Motor neuron (in vitro differentiated cells): ENCODE measurements at regions not wholly inside any gene's neighbourhood (a gene's known extent, or its start where the extent isn't known, plus 50 kb on each side); places are given as distances from the start of the nearest gene placed in this dataset.
"Not testable (repeated sequence)": the region's sequence is repeated elsewhere in the genome, so short reads cannot be mapped to it uniquely, and the experiment has no call there.

Experiments used
- ATAC-seq, 8 experiments: fragments of 200-7000 bp; cut with Tn5 transposase; replicated peaks in 6 of 8; 2 replicates each; pipeline ENCODE4 v1.8.0; 2021; ENCODE audit warnings: mild to moderate bottlenecking in 8 of 8, moderate library complexity in 8 of 8
- H3K27ac ChIP-seq, 2 donors: fragments of 250-450 bp; sonication (Bioruptor Pico); 2 replicates each; pipeline ENCODE4 v1.9.0; 2021; ENCODE audit warnings: antibody characterized with exemption in 2 of 2, mild to moderate bottlenecking in 2 of 2, moderate library complexity in 1 of 2
- H3K4me1 ChIP-seq, 2 donors: fragments of 250-450 bp; sonication (Bioruptor Pico); replicated peaks in 1 of 2; 2 replicates each; pipeline ENCODE4 v1.6.1; 2021; ENCODE audit warnings: antibody characterized with exemption in 2 of 2, mild to moderate bottlenecking in 2 of 2, moderate library complexity in 1 of 2
- H3K4me3 ChIP-seq, 5 donors: fragments of 250-450 bp; sonication (Bioruptor Pico); 2 replicates each; pipeline ENCODE4 v1.9.0; 2021; ENCODE audit warnings: antibody characterized with exemption in 5 of 5, mild to moderate bottlenecking in 5 of 5, moderate library complexity in 4 of 5
- WGBS, 10 experiments: fragments of 450-650 bp; shearing (Covaris generic); methylation state at CpG; one replicate each; pipeline ENCODE4 v1.0.0; 2022; 5-methylcytosine and 5-hydroxymethylcytosine counted together
- in situ Hi-C, 9 experiments: fragments of 400-800 bp; cut with MboI; loops; one replicate each; pipeline ENCODE4 v1.15.0; 2021; ENCODE audit warnings: low sequenced_read_pairs in 9 of 9, low pct_unique_long_range_greater_than_20kb in 2 of 9; ENCODE audit not compliant: unreplicated experiment in 9 of 9

GRCh38 chr6:78694628-78695027, 172.7 kb upstream of the IRAK1BP1 start:
- in situ Hi-C loops, H3K4me1 ChIP-seq, H3K27ac ChIP-seq, ATAC-seq, H3K4me3 ChIP-seq: not testable (repeated sequence)
- 11 to 100% (median 50%) methylated on average over 2 to 4 of the region's 10 CpGs; no CpG with 5 or more reads in 5 of the 10 experiments for WGBS, 10 experiments

- ATAC-seq = peak in 4 of 8 experiments; percentile 35 to 57 (median 49)
- WGBS, 10 experiments = 36 to 100% (median 75%) methylated on average over 1 of the region's 1 CpG; no CpG with 5 or more reads in 4 of the 10 experiments
- Histone ChIP-seq H3K4me3 (no peak overlapping the region), H3K4me1 (no peaks in the 10 kb centered on the region), H3K27ac (no peak overlapping the region)
- in situ Hi-C loops = no loop called here
Observed at GRCh38 chr6:78700991-78701390, 166.4 kb upstream of the IRAK1BP1 start.

- 18 to 100% (median 83%) methylated on average over 1 to 2 of the region's 2 CpGs for WGBS, 10 experiments
- H3K4me1 ChIP-seq = no peaks in the 10 kb centered on the region
- no peak overlapping the region for H3K27ac ChIP-seq
- no peak overlapping the region for H3K4me3 ChIP-seq
- peak in 3 of 8 experiments; percentile 17 to 65 (median 23) for ATAC-seq
- in situ Hi-C loops = no loop called here
Observed at GRCh38 chr6:78701407-78701806, 165.9 kb upstream of the IRAK1BP1 start.

- H3K4me1 ChIP-seq = no peaks in the 10 kb centered on the region
- WGBS, 10 experiments = 27 to 100% (median 81%) methylated on average over 1 to 3 of the region's 3 CpGs
- in situ Hi-C loops = no loop called here
Observed at GRCh38 chr6:78709021-78709420, 158.3 kb upstream of the IRAK1BP1 start.

GRCh38 chr6:78713564-78713963, 153.8 kb upstream of the IRAK1BP1 start:
- Histone ChIP-seq H3K4me3 (no peak overlapping the region), H3K4me1 (no peaks in the 10 kb centered on the region), H3K27ac (no peak overlapping the region)
- whole genome bisulfite sequencing, 10 experiments = 0 to 100% (median 58%) methylated on average over 1 to 4 of the region's 4 CpGs
- in situ Hi-C loops = no loop called here
- ATAC-seq = no peak

More at GRCh38 chr6:78709021-78709420, 158.3 kb upstream of the IRAK1BP1 start:
- peak in 2 of 8 experiments; percentile 35 to 62 for ATAC-seq
- H3K27ac ChIP-seq = no peak overlapping the region
- no peak overlapping the region for H3K4me3 ChIP-seq

GRCh38 chr6:78744144-78744543, 123.2 kb upstream of the IRAK1BP1 start:
- in situ Hi-C loops = no loop called here
- no peak for ATAC-seq
- Histone ChIP-seq H3K27ac (no peak overlapping the region), H3K4me1 (no peaks in the 10 kb centered on the region), H3K4me3 (no peak overlapping the region)

GRCh38 chr6:78746457-78746856, 120.9 kb upstream of the IRAK1BP1 start:
- H3K4me1 ChIP-seq = no peaks in the 10 kb centered on the region
- peak in 2 of 8 experiments; percentile 40 to 51 for ATAC-seq
- WGBS, 10 experiments = 0 to 95% (median 85%) methylated on average over 2 of the region's 2 CpGs; no CpG with 5 or more reads in 1 of the 10 experiments

GRCh38 chr6:78749326-78749725, 118.0 kb upstream of the IRAK1BP1 start:
- Histone ChIP-seq H3K4me3 (no peak overlapping the region), H3K27ac (no peak overlapping the region), H3K4me1 (no peaks in the 10 kb centered on the region)
- peak in 2 of 8 experiments; percentile 83 to 88 for ATAC-seq
- in situ Hi-C loops = no loop called here

More at GRCh38 chr6:78746457-78746856, 120.9 kb upstream of the IRAK1BP1 start:
- Histone ChIP-seq H3K4me3 (no peak overlapping the region), H3K27ac (no peak overlapping the region)
- in situ Hi-C loops = no loop called here

GRCh38 chr6:78758297-78758798, 109.0 kb upstream of the IRAK1BP1 start:
- in situ Hi-C loops, ATAC-seq, H3K4me1 ChIP-seq, H3K27ac ChIP-seq, H3K4me3 ChIP-seq: not testable (repeated sequence)
- WGBS, 10 experiments = 20 to 80% (median 40%) methylated on average over 1 to 6 of the region's 13 CpGs; no CpG with 5 or more reads in 6 of the 10 experiments

- Histone ChIP-seq H3K4me3 (no peak overlapping the region), H3K27ac (no peak overlapping the region), H3K4me1 (peaks cover 0 to 3% of the 10 kb centered on the region in 2 donors)
- in situ Hi-C loops = no loop called here
- ATAC-seq = no peak
Observed at GRCh38 chr6:78768271-78768670, 99.1 kb upstream of the IRAK1BP1 start.

GRCh38 chr6:78770765-78771164, 96.6 kb upstream of the IRAK1BP1 start:
- in situ Hi-C loops = no loop called here
- Histone ChIP-seq H3K4me3 (no peak overlapping the region), H3K27ac (no peak overlapping the region), H3K4me1 (peaks cover 0 to 3% of the 10 kb centered on the region in 2 donors)
- 20 to 100% (median 68%) methylated on average over 2 to 5 of the region's 5 CpGs for WGBS, 10 experiments
- peak in 1 of 8 experiments; percentile 36 for ATAC-seq

- Histone ChIP-seq H3K27ac (no peak overlapping the region), H3K4me1 (peaks cover 0 to 3% of the 10 kb centered on the region in 2 donors), H3K4me3 (no peak overlapping the region)
- in situ Hi-C loops = no loop called here
- ATAC-seq = no peak
Observed at GRCh38 chr6:78771586-78771985, 95.8 kb upstream of the IRAK1BP1 start.

- no peak overlapping the region for H3K4me3 ChIP-seq
- in situ Hi-C loops = no loop called here
- no peak overlapping the region for H3K27ac ChIP-seq
- ATAC-seq = no peak
- WGBS, 10 experiments = 0 to 100% (median 82%) methylated on average over 1 to 3 of the region's 4 CpGs; no CpG with 5 or more reads in 6 of the 10 experiments
- no peaks in the 10 kb centered on the region for H3K4me1 ChIP-seq
Observed at GRCh38 chr6:78781001-78781400, 86.3 kb upstream of the IRAK1BP1 start.

GRCh38 chr6:78783366-78783765, 84.0 kb upstream of the IRAK1BP1 start:
- H3K4me1 ChIP-seq, H3K27ac ChIP-seq, ATAC-seq, H3K4me3 ChIP-seq, in situ Hi-C loops: not testable (repeated sequence)
- WGBS, 10 experiments = no CpG with 5 or more reads among the region's 6 CpGs
